ENCODE measurements at regions not wholly inside any gene's neighbourhood (a gene's known extent, or its start where the extent isn't known, plus 50 kb on each side); places are given as distances from the start of the nearest gene placed in this dataset.

DNA sequence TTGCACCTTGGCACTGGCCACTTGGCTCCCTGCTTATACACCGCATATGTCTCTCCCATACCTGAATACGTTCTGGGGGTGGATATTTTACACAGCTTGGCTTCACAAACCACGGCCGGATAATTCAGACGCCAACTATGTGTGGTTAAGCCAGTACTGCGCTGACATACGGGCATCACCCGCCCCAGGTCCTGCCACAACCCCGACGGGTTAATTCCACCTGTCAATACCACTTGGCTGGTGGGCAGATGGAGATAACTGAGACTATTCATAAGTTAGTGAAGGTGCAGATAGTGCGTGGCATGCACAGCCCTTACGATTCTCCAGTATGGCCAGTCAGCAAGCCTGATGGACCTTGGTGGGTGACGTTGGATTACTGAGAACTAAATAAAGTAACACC, 696.3 kb upstream of the AGA start:
- BruUV-seq (replicated peaks): no TSS peak
- CTCF ChIA-PET (ENCODE audit: low intra/inter-chr PET ratio, low total read pairs): no interaction called here
- no peak overlapping the region for H3K27ac ChIP-seq (ENCODE audit: extremely low read length, insufficient read depth, low read length)
- TF ChIP-seq ZNF761 (CRISPR knock-in tag; conservative IDR thresholded peaks at IDR 0.05) (no peak), NFE2L2 (IDR thresholded peaks at IDR 0.05; ENCODE audit: low read length) (no peak), JUND (CRISPR knock-in tag; IDR thresholded peaks at IDR 0.05) (no peak)
- no peak overlapping the region for H3K4me2 ChIP-seq (ENCODE audit: low read depth, low read length)
- H3K9ac ChIP-seq (ENCODE audit: insufficient read depth, low read depth, low read length): no peak overlapping the region
- H3K79me2 ChIP-seq (ENCODE audit: insufficient read depth, low read length): no peaks in the 10 kb centered on the region
- WGBS (ENCODE audit: low lambda C conversion rate): 61% methylated on average over 7 of the region's 13 CpGs
- no peak overlapping the region for H3K4me3 ChIP-seq (replicated peaks in 1 of 3; ENCODE audit: insufficient read depth in 1 of 3, low read depth in 2 of 3, low read length in 3 of 3)
- DNase-seq (ENCODE audit: low spot score) (no peak), ATAC-seq (no peak), FAIRE-seq (no peak)
- no peaks in the 10 kb centered on the region for H3K4me1 ChIP-seq (ENCODE audit: insufficient read depth, low read length)
- H2AFZ ChIP-seq (ENCODE audit: low read length): no peak overlapping the region
- POLR2A ChIA-PET: no interaction called here
- in situ Hi-C loops (cut with HindIII; ENCODE audit: extremely low pct_ligation_motif_present, low pct_unique_long_range_greater_than_20kb) (no loop called here), intact Hi-C loops (cut with micrococcal nuclease; ENCODE audit: unreplicated experiment) (no loop called here)
- H3K27me3 ChIP-seq (ENCODE audit: control insufficient read depth in 1 of 2, insufficient read depth in 2 of 2, low read length in 2 of 2): no peaks in the 10 kb centered on the region; a peak in 1 of 5 replicates
- H3K9me3 ChIP-seq (ENCODE audit: low read length): peaks cover 52% of the 10 kb centered on the region
- no peaks in the 10 kb centered on the region for H4K20me1 ChIP-seq (ENCODE audit: insufficient read depth, low read length)
- no peaks in the 10 kb centered on the region for H3K36me3 ChIP-seq (replicated peaks in 1 of 2; ENCODE audit: control insufficient read depth in 1 of 2, insufficient read depth in 2 of 2, low read length in 2 of 2)

- ATAC-seq: no peak
- Histone ChIP-seq H4K20me1 (ENCODE audit: insufficient read depth, low read length) (no peaks in the 10 kb centered on the region), H3K79me2 (ENCODE audit: insufficient read depth, low read length) (no peaks in the 10 kb centered on the region), H3K4me3 (replicated peaks in 1 of 3; ENCODE audit: insufficient read depth in 1 of 3, low read depth in 2 of 3, low read length in 3 of 3) (no peak overlapping the region), H3K27me3 (ENCODE audit: control insufficient read depth in 1 of 2, insufficient read depth in 2 of 2, low read length in 2 of 2) (no peaks in the 10 kb centered on the region; a peak in 1 of 5 replicates), H3K4me2 (ENCODE audit: low read depth, low read length) (no peak overlapping the region), H3K36me3 (replicated peaks in 1 of 2; ENCODE audit: control insufficient read depth in 1 of 2, insufficient read depth in 2 of 2, low read length in 2 of 2) (no peaks in the 10 kb centered on the region), H2AFZ (ENCODE audit: low read length) (no peak overlapping the region), H3K4me1 (ENCODE audit: insufficient read depth, low read length) (no peaks in the 10 kb centered on the region), H3K9me3 (ENCODE audit: low read length) (peaks cover 60% of the 10 kb centered on the region), H3K27ac (ENCODE audit: extremely low read length, insufficient read depth, low read length) (no peak overlapping the region), H3K9ac (ENCODE audit: insufficient read depth, low read depth, low read length) (no peak overlapping the region)
- no peak for DNase-seq (ENCODE audit: low spot score)
- no TSS peak for BruUV-seq (replicated peaks)
- no peak for FAIRE-seq
- ChIA-PET CTCF (ENCODE audit: low intra/inter-chr PET ratio, low total read pairs) (no interaction called here), POLR2A (no interaction called here)
- WGBS (ENCODE audit: low lambda C conversion rate): 36% methylated on average over 3 of the region's 11 CpGs
- in situ Hi-C loops (cut with HindIII; ENCODE audit: extremely low pct_ligation_motif_present, low pct_unique_long_range_greater_than_20kb) (no loop called here), intact Hi-C loops (cut with micrococcal nuclease; ENCODE audit: unreplicated experiment) (no loop called here)
- TF ChIP-seq ZNF766 (CRISPR knock-in tag; IDR thresholded peaks at IDR 0.05; ENCODE audit: borderline replicate concordance) (no peak), ZNF703 (CRISPR knock-in tag; IDR thresholded peaks at IDR 0.05; ENCODE audit: borderline replicate concordance) (no peak), SATB2 (CRISPR knock-in tag; IDR thresholded peaks at IDR 0.05) (no peak), ZNF543 (CRISPR knock-in tag; IDR thresholded peaks at IDR 0.05) (no peak), EEA1 (CRISPR knock-in tag; IDR thresholded peaks at IDR 0.05; ENCODE audit: borderline replicate concordance) (no peak), ZNF547 (CRISPR knock-in tag; IDR thresholded peaks at IDR 0.05) (no peak), MAZ (IDR thresholded peaks at IDR 0.05; ENCODE audit: borderline replicate concordance, low read depth, low read length) (no peak), MAZ (CRISPR knock-in tag; IDR thresholded peaks at IDR 0.05; ENCODE audit: low read depth) (no peak), ZNF343 (CRISPR knock-in tag; IDR thresholded peaks at IDR 0.05) (no peak), DNMT3B (CRISPR knock-in tag; conservative IDR thresholded peaks at IDR 0.05) (no peak), NFE2L2 (IDR thresholded peaks at IDR 0.05; ENCODE audit: low read length) (no peak), MBNL3 (CRISPR knock-in tag; conservative IDR thresholded peaks at IDR 0.05) (no peak)
- TF ChIP-seq, protein P1, sequence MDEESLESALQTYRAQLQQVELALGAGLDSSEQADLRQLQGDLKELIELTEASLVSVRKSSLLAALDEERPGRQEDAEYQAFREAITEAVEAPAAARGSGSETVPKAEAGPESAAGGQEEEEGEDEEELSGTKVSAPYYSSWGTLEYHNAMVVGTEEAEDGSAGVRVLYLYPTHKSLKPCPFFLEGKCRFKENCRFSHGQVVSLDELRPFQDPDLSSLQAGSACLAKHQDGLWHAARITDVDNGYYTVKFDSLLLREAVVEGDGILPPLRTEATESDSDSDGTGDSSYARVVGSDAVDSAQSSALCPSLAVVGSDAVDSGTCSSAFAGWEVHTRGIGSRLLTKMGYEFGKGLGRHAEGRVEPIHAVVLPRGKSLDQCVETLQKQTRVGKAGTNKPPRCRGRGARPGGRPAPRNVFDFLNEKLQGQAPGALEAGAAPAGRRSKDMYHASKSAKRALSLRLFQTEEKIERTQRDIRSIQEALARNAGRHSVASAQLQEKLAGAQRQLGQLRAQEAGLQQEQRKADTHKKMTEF (CRISPR knock-in tag; IDR thresholded peaks at IDR 0.05): no peak
- TF ChIP-seq, protein P2, sequence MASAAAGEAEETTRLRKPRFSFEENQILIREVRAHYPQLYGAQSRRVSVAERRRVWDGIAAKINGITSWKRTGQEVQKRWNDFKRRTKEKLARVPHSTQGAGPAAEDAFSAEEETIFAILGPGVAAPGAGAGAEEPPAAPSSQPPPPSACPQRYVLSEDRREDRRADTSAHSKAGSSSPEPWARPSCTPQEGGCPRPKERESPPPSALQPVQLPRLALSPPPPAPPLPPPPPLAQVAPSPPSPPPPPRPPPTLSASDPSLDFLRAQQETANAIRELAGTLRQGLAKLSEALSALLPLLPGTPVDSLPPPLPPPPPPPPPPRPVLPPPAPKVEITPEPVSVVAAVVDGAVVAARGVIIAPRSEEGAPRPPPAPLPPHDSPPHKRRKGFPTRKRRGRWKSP (CRISPR knock-in tag; IDR thresholded peaks at IDR 0.05): no peak
- TF ChIP-seq, protein P3, sequence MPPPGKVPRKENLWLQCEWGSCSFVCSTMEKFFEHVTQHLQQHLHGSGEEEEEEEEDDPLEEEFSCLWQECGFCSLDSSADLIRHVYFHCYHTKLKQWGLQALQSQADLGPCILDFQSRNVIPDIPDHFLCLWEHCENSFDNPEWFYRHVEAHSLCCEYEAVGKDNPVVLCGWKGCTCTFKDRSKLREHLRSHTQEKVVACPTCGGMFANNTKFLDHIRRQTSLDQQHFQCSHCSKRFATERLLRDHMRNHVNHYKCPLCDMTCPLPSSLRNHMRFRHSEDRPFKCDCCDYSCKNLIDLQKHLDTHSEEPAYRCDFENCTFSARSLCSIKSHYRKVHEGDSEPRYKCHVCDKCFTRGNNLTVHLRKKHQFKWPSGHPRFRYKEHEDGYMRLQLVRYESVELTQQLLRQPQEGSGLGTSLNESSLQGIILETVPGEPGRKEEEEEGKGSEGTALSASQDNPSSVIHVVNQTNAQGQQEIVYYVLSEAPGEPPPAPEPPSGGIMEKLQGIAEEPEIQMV (CRISPR knock-in tag; IDR thresholded peaks at IDR 0.05; ENCODE audit: low read depth): no peak
Measured at GRCh38 chr4:178140326-178140915, 698.2 kb upstream of the AGA start.

Data from HepG2 (cell line).